Transverse colon (tissue), 4 donors: ENCODE measurements at regions not wholly inside any gene's neighbourhood (a gene's known extent, or its start where the extent isn't known, plus 50 kb on each side); places are given as distances from the start of the nearest gene placed in this dataset.
"Not testable (repeated sequence)": the region's sequence is repeated elsewhere in the genome, so short reads cannot be mapped to it uniquely, and the experiment has no call there.

Experiments used
- DNase-seq: peaks from one replicate; pipeline ENCODE4 v3.0.0-alpha.2; 2019
- H3K27ac ChIP-seq, 4 donors: fragments of 200-600 bp; sonication (generic); 2 replicates each; pipeline ENCODE4 v1.5.1; 2016 to 2018; ENCODE audit warnings: inconsistent platforms in 4 of 4
- H3K27me3 ChIP-seq: fragments of 200-600 bp; sonication (generic); 2 replicates; pipeline ENCODE4 v1.5.1; 2017; ENCODE audit warnings: inconsistent platforms
- H3K36me3 ChIP-seq, 4 donors: fragments of 200-600 bp; sonication (generic); 2 replicates each; pipeline ENCODE4 v1.5.1; 2017 to 2019; ENCODE audit warnings: inconsistent platforms in 4 of 4
- H3K4me1 ChIP-seq, 4 donors: fragments of 200-600 bp; sonication (generic); 2 replicates each; pipeline ENCODE4 v1.5.1; 2017 to 2020; ENCODE audit warnings: inconsistent platforms in 4 of 4
- H3K4me3 ChIP-seq, 4 donors: fragments of 200-600 bp; sonication (generic); 1 replicate in 1 of 4; 2 replicates in 3 of 4; pipeline versions ENCODE4 v1.5.1 to v1.6.1; 2017 to 2019; ENCODE audit warnings: inconsistent platforms in 4 of 4
- H3K9me3 ChIP-seq, 2 donors: fragments of 200-600 bp; sonication (generic); 2 replicates each; pipeline ENCODE4 v1.5.1; 2017 to 2019; ENCODE audit warnings: inconsistent platforms in 2 of 2
- POLR2A ChIP-seq: fragments of 450-650 bp; IDR thresholded peaks from one replicate; pipeline ENCODE4 v1.6.1; 2016; ENCODE audit warnings: antibody characterized with exemption, mild to moderate bottlenecking, moderate library complexity
- POLR2AphosphoS5 ChIP-seq, 3 donors: sonication (generic); formaldehyde crosslinking; IDR thresholded peaks; one replicate each; pipeline ENCODE4 v1.6.1; 2016; ENCODE audit warnings: antibody characterized with exemption in 3 of 3
- WGBS, 2 donors: methylation state at CpG; one replicate each; pipeline ENCODE4 v1.1.5; 2018; ENCODE audit warnings: low coverage in 1 of 2; 5-methylcytosine and 5-hydroxymethylcytosine counted together
- in situ Hi-C, 4 donors: fragments of 200-750 bp; cut with MboI; loops; one replicate each; pipeline versions ENCODE4 v1.15.0 to v1.15.1; 2017; ENCODE audit warnings: low sequenced_read_pairs in 3 of 4, low pct_ligation_motif_present in 1 of 4, low pct_unique_long_range_greater_than_20kb in 1 of 4
- intact Hi-C: fragments of 100-400 bp; cut with DNase I; formaldehyde crosslinking; loops from one replicate; pipeline ENCODE4 v1.15.1; 2023; ENCODE audit warnings: low total_unique reads

- in situ Hi-C loops, result loop anchor here in 2 of 4 donors (25.0 kb wide), 1 partner anchor 445 kb away; no protein-coding TSS in a partner anchor
- TF ChIP-seq POLR2A (no peak), POLR2AphosphoS5 (IDR thresholded peaks at IDR 0.05) (no peak)
These were observed 64.7 kb downstream of the KCNJ18 start for GRCh38 chr17:21756856-21757619.

GRCh38 chr17:21759636-21760035, 67.3 kb downstream of the KCNJ18 start:
- H3K9me3 ChIP-seq, DNase-seq, H3K36me3 ChIP-seq, H3K27me3 ChIP-seq, H3K4me3 ChIP-seq, H3K27ac ChIP-seq, H3K4me1 ChIP-seq, intact Hi-C loops: not testable (repeated sequence)
- in situ Hi-C loops, result loop anchor here in 2 of 4 donors (25.0 kb wide), 1 partner anchor 447 kb away; no protein-coding TSS in a partner anchor
- no CpG with 5 or more reads among the region's 1 CpG for WGBS, 2 donors

More at GRCh38 chr17:21756856-21757619, 64.7 kb downstream of the KCNJ18 start:
- no peak overlapping the region for H3K4me3 ChIP-seq
- H3K27me3 ChIP-seq, result no peaks in the 10 kb centered on the region
- 75 to 79% methylated on average over 6 to 12 of the region's 12 CpGs for WGBS, 2 donors
- H3K9me3 ChIP-seq, result no peaks in the 10 kb centered on the region
- DNase-seq, result no peak
- no peaks in the 10 kb centered on the region for H3K4me1 ChIP-seq
- H3K27ac ChIP-seq, result no peak overlapping the region
- intact Hi-C loops, result no loop called here
- no peaks in the 10 kb centered on the region for H3K36me3 ChIP-seq

- intact Hi-C loops, DNase-seq, H3K4me3 ChIP-seq, H3K27ac ChIP-seq, H3K27me3 ChIP-seq, H3K4me1 ChIP-seq, H3K9me3 ChIP-seq, H3K36me3 ChIP-seq: not testable (repeated sequence)
- 73 to 88% methylated on average over 2 to 25 of the region's 25 CpGs for WGBS, 2 donors
- in situ Hi-C loops, result loop anchor here in 2 of 4 donors (25.0 kb wide), 1 partner anchor 452 kb away; no protein-coding TSS in a partner anchor
These were observed 71.5 kb downstream of the KCNJ18 start for GRCh38 chr17:21763738-21764340.

GRCh38 chr17:21765651-21766290, 73.4 kb downstream of the KCNJ18 start:
- in situ Hi-C loops, result loop anchor here in 2 of 4 donors (25.0 kb wide), 1 partner anchor 453 kb away; no protein-coding TSS in a partner anchor
- H3K27me3 ChIP-seq, H3K4me1 ChIP-seq, H3K4me3 ChIP-seq, DNase-seq, H3K36me3 ChIP-seq, H3K9me3 ChIP-seq, H3K27ac ChIP-seq, intact Hi-C loops: not testable (repeated sequence)
- 52 to 69% methylated on average over 2 to 11 of the region's 11 CpGs for WGBS, 2 donors

GRCh38 chr17:21766565-21766964, 74.2 kb downstream of the KCNJ18 start:
- H3K27ac ChIP-seq, intact Hi-C loops, DNase-seq, H3K9me3 ChIP-seq, H3K4me1 ChIP-seq, H3K27me3 ChIP-seq, H3K4me3 ChIP-seq, H3K36me3 ChIP-seq: not testable (repeated sequence)
- 76 to 80% methylated on average over 1 to 5 of the region's 5 CpGs for WGBS, 2 donors
- in situ Hi-C loops, result loop anchor here in 2 of 4 donors (25.0 kb wide), 1 partner anchor 454 kb away; no protein-coding TSS in a partner anchor

- H3K9me3 ChIP-seq, H3K36me3 ChIP-seq, intact Hi-C loops, H3K27ac ChIP-seq, H3K4me3 ChIP-seq, DNase-seq, H3K27me3 ChIP-seq, H3K4me1 ChIP-seq: not testable (repeated sequence)
- whole genome bisulfite sequencing, 2 donors, result 62 to 80% methylated on average over 2 to 7 of the region's 7 CpGs
- in situ Hi-C loops, result loop anchor here in 2 of 4 donors (25.0 kb wide), 1 partner anchor 455 kb away; no protein-coding TSS in a partner anchor
These were observed 75.1 kb downstream of the KCNJ18 start for GRCh38 chr17:21767162-21768156.

- 57% methylated on average over 6 of the region's 6 CpGs; no CpG with 5 or more reads in 1 of the 2 donors for WGBS, 2 donors
- DNase-seq, H3K36me3 ChIP-seq, H3K27ac ChIP-seq, H3K4me3 ChIP-seq, H3K4me1 ChIP-seq, H3K27me3 ChIP-seq, H3K9me3 ChIP-seq, intact Hi-C loops: not testable (repeated sequence)
- in situ Hi-C loops, result loop anchor here in 2 of 4 donors (25.0 kb wide), 1 partner anchor 456 kb away; no protein-coding TSS in a partner anchor
These were observed 75.9 kb downstream of the KCNJ18 start for GRCh38 chr17:21768244-21768643.

- not testable (repeated sequence) for H3K27ac ChIP-seq
- WGBS, 2 donors, result 75 to 86% methylated on average over 3 to 13 of the region's 13 CpGs
- in situ Hi-C loops, result loop anchor here in 2 of 4 donors (25.0 kb wide), 1 partner anchor 457 kb away; no protein-coding TSS in a partner anchor
These were observed 76.6 kb downstream of the KCNJ18 start for GRCh38 chr17:21768729-21769462.

GRCh38 chr17:21769781-21770180, 77.5 kb downstream of the KCNJ18 start:
- in situ Hi-C loops, result loop anchor here in 2 of 4 donors (25.0 kb wide), 1 partner anchor 457 kb away; no protein-coding TSS in a partner anchor
- DNase-seq, H3K27me3 ChIP-seq, H3K4me3 ChIP-seq, intact Hi-C loops, H3K4me1 ChIP-seq, H3K27ac ChIP-seq, H3K36me3 ChIP-seq, H3K9me3 ChIP-seq: not testable (repeated sequence)
- 93% methylated on average over 4 to 16 of the region's 16 CpGs for WGBS, 2 donors

More at GRCh38 chr17:21768729-21769462, 76.6 kb downstream of the KCNJ18 start:
- DNase-seq, H3K4me3 ChIP-seq, H3K36me3 ChIP-seq, H3K9me3 ChIP-seq, intact Hi-C loops, H3K4me1 ChIP-seq, H3K27me3 ChIP-seq: not testable (repeated sequence)
